Activated T-cell treated with anti-CD3 and anti-CD28 coated beads, Interleukin-2, amount 50 U/mL, for 24 hours (primary cell): ENCODE measurements at regions not wholly inside any gene's neighbourhood (a gene's known extent, or its start where the extent isn't known, plus 50 kb on each side); places are given as distances from the start of the nearest gene placed in this dataset.
"Not testable (repeated sequence)": the region's sequence is repeated elsewhere in the genome, so short reads cannot be mapped to it uniquely, and the experiment has no call there.

Source experiments
- DNase-seq: peaks from one replicate; pipeline ENCODE4 v3.0.0-alpha.2; 2020
- H3K27ac Mint-ChIP-seq: 2 replicates; pipeline ENCODE4 v1.8.0; 2020; ENCODE audit warnings: mild to moderate bottlenecking, mixed read lengths
- H3K27me3 Mint-ChIP-seq: 2 replicates; pipeline ENCODE4 v1.8.0; 2020; ENCODE audit warnings: mixed read lengths
- H3K36me3 Mint-ChIP-seq: 2 replicates; pipeline ENCODE4 v1.8.0; 2020; ENCODE audit warnings: low read depth, mixed read lengths
- H3K4me1 Mint-ChIP-seq: 2 replicates; pipeline ENCODE4 v1.8.0; 2020; ENCODE audit warnings: low read depth, mixed read lengths
- H3K4me3 Mint-ChIP-seq: 2 replicates; pipeline ENCODE4 v1.8.0; 2020; ENCODE audit warnings: mild to moderate bottlenecking, moderate library complexity, mixed read lengths
- H3K9me3 Mint-ChIP-seq: 2 replicates; pipeline ENCODE4 v1.8.0; 2020; ENCODE audit warnings: mixed read lengths

- no peaks in the 10 kb centered on the region for H3K4me1 Mint-ChIP-seq
- H3K9me3 Mint-ChIP-seq, result peaks cover 3% of the 10 kb centered on the region
- H3K36me3 Mint-ChIP-seq, result no peaks in the 10 kb centered on the region
- no peak overlapping the region for H3K27ac Mint-ChIP-seq
- no peak for DNase-seq
- no peaks in the 10 kb centered on the region for H3K27me3 Mint-ChIP-seq
- no peak overlapping the region for H3K4me3 Mint-ChIP-seq
These were observed 881.0 kb downstream of the AMY1C start for GRCh38 chr1:104630567-104631149.

GRCh38 chr1:104636581-104636980 lies 886.9 kb downstream of the AMY1C start:
- no peaks in the 10 kb centered on the region for H3K27me3 Mint-ChIP-seq
- no peaks in the 10 kb centered on the region for H3K36me3 Mint-ChIP-seq
- H3K4me3 Mint-ChIP-seq, result no peak overlapping the region
- no peak for DNase-seq
- no peak overlapping the region for H3K27ac Mint-ChIP-seq
- H3K4me1 Mint-ChIP-seq, result no peaks in the 10 kb centered on the region
- peaks cover 7% of the 10 kb centered on the region for H3K9me3 Mint-ChIP-seq

DNA sequence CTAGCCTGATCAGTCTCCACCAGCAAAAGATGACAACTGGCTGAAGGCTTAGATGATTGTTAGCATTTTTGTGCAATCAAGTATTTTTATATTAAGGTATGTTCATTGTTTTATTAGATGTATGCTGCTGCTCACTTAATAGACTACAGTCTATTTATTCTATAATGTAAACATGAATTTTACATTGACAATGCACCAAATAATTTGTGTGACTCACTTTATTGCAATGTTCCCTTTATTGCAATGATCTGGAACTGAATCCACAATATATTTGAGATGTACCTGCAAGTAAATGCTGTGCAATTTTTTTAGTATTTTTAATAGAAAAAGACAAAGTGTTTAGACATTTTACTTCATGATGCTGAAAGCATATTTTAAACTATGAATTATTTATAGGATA lies 896.5 kb downstream of the AMY1C start:
- Mint-ChIP-seq H3K36me3 (no peaks in the 10 kb centered on the region), H3K9me3 (peaks cover 4% of the 10 kb centered on the region), H3K27ac (no peak overlapping the region), H3K4me1 (no peaks in the 10 kb centered on the region), H3K4me3 (no peak overlapping the region), H3K27me3 (no peaks in the 10 kb centered on the region)
- no peak for DNase-seq

DNA sequence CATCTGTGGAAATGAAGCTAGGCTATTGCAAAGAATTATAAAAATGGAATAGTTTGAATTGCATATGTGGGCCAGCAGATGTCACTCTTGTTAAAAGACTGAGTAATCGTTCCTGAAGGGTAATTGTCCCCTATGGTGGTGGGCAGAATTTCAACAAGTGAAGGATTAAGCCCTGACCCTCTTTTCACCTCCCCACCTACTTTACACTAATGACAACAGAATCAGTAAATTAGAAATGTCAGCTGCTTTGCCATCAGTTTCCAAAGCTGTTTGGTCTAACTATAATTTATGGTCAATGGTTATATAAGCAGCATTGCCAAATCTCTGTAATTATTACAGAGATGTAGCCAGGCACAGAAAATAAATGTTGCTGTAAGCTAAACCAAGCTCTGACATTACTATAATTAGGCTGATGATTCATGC lies 898.6 kb downstream of the AMY1C start:
- H3K36me3 Mint-ChIP-seq, result no peaks in the 10 kb centered on the region
- H3K4me1 Mint-ChIP-seq, result no peaks in the 10 kb centered on the region
- DNase-seq, result no peak
- no peak overlapping the region for H3K27ac Mint-ChIP-seq
- H3K4me3 Mint-ChIP-seq, result no peak overlapping the region
- no peaks in the 10 kb centered on the region for H3K9me3 Mint-ChIP-seq
- H3K27me3 Mint-ChIP-seq, result no peaks in the 10 kb centered on the region

GRCh38 chr1:104664374-104664773 lies 914.7 kb downstream of the AMY1C start:
- DNase-seq, H3K9me3 Mint-ChIP-seq, H3K4me1 Mint-ChIP-seq, H3K27ac Mint-ChIP-seq, H3K36me3 Mint-ChIP-seq, H3K4me3 Mint-ChIP-seq, H3K27me3 Mint-ChIP-seq: not testable (repeated sequence)

DNA sequence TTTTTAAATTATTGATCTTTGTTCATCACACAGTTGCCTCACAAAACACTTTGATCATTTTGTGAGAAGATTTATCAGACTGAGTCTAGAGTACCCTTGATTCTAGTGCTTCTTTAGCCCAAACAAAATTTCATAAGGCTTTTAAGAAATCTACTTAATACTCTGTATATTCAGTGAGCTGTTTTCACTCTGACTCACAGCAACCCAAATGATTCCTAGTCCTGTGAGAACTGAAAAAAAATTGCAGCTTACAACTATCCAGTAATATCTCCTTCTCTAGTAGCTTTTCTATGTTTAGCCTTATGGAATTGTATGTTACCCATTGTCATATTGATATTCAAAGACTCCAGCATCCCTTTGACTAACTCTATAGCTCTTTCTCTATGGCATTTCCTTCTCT lies 915.6 kb downstream of the AMY1C start:
- H3K27ac Mint-ChIP-seq, result no peak overlapping the region
- no peaks in the 10 kb centered on the region for H3K36me3 Mint-ChIP-seq
- no peaks in the 10 kb centered on the region for H3K27me3 Mint-ChIP-seq
- peaks cover 10% of the 10 kb centered on the region for H3K9me3 Mint-ChIP-seq
- H3K4me3 Mint-ChIP-seq, result no peak overlapping the region
- no peaks in the 10 kb centered on the region for H3K4me1 Mint-ChIP-seq
- no peak for DNase-seq

- Mint-ChIP-seq H3K9me3 (peaks cover 13% of the 10 kb centered on the region), H3K4me3 (no peak overlapping the region), H3K27ac (no peak overlapping the region), H3K27me3 (no peaks in the 10 kb centered on the region), H3K4me1 (no peaks in the 10 kb centered on the region), H3K36me3 (no peaks in the 10 kb centered on the region)
- DNase-seq, result no peak
These were observed 922.1 kb downstream of the AMY1C start for GRCh38 chr1:104671684-104672353.

- H3K4me3 Mint-ChIP-seq, result no peak overlapping the region
- no peaks in the 10 kb centered on the region for H3K27me3 Mint-ChIP-seq
- no peaks in the 10 kb centered on the region for H3K36me3 Mint-ChIP-seq
- no peak for DNase-seq
- H3K27ac Mint-ChIP-seq, result no peak overlapping the region
- H3K9me3 Mint-ChIP-seq, result peaks cover 27% of the 10 kb centered on the region
- H3K4me1 Mint-ChIP-seq, result no peaks in the 10 kb centered on the region
These were observed 949.7 kb downstream of the AMY1C start for GRCh38 chr1:104699433-104699832.

- peaks cover 2% of the 10 kb centered on the region for H3K4me1 Mint-ChIP-seq
- peaks cover 16% of the 10 kb centered on the region for H3K9me3 Mint-ChIP-seq
- no peak overlapping the region for H3K27ac Mint-ChIP-seq
- DNase-seq, result no peak
- H3K27me3 Mint-ChIP-seq, result no peaks in the 10 kb centered on the region
- no peak overlapping the region for H3K4me3 Mint-ChIP-seq
- no peaks in the 10 kb centered on the region for H3K36me3 Mint-ChIP-seq
These were observed 953.0 kb downstream of the AMY1C start for GRCh38 chr1:104702731-104703130.

GRCh38 chr1:104706631-104707147 lies 957.0 kb downstream of the AMY1C start:
- Mint-ChIP-seq H3K36me3 (no peaks in the 10 kb centered on the region), H3K9me3 (peaks cover 19% of the 10 kb centered on the region), H3K27ac (no peak overlapping the region), H3K4me3 (no peak overlapping the region), H3K4me1 (peaks cover 2% of the 10 kb centered on the region), H3K27me3 (no peaks in the 10 kb centered on the region)
- no peak for DNase-seq

DNA sequence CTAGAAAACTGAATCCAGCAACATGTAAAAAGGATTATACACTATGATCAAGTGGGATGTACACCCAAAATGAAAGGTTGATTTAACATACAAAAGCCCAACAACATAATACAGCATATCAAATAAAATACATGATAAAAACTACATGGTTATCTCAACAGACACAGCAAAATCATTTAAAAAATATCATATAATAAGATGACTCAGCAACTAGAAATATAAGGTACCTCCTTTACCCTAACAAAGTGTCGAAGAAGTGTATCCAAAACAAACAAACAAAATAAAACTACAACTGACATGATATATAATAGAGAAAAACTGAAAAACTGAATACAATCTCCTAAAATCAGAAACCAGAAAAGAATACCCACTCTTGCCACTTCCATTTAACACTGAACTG lies 969.1 kb downstream of the AMY1C start:
- Mint-ChIP-seq H3K36me3 (no peaks in the 10 kb centered on the region), H3K27ac (no peak overlapping the region), H3K4me1 (no peaks in the 10 kb centered on the region)

GRCh38 chr1:104720741-104721140 lies 971.0 kb downstream of the AMY1C start:
- peaks cover 8% of the 10 kb centered on the region for H3K9me3 Mint-ChIP-seq
- no peak overlapping the region for H3K27ac Mint-ChIP-seq
- H3K4me1 Mint-ChIP-seq, result no peaks in the 10 kb centered on the region
- no peaks in the 10 kb centered on the region for H3K27me3 Mint-ChIP-seq
- no peak for DNase-seq
- no peaks in the 10 kb centered on the region for H3K36me3 Mint-ChIP-seq
- H3K4me3 Mint-ChIP-seq, result no peak overlapping the region

More for the DNA sequence above, 969.1 kb downstream of the AMY1C start:
- H3K4me3 Mint-ChIP-seq, result no peak overlapping the region
- H3K9me3 Mint-ChIP-seq, result peaks cover 7% of the 10 kb centered on the region
- H3K27me3 Mint-ChIP-seq, result no peaks in the 10 kb centered on the region
- no peak for DNase-seq

- Mint-ChIP-seq H3K9me3 (peaks cover 19% of the 10 kb centered on the region), H3K27ac (no peak overlapping the region), H3K36me3 (no peaks in the 10 kb centered on the region), H3K27me3 (no peaks in the 10 kb centered on the region), H3K4me1 (no peaks in the 10 kb centered on the region), H3K4me3 (no peak overlapping the region)
- DNase-seq, result no peak
These were observed 977.2 kb downstream of the AMY1C start for GRCh38 chr1:104726917-104727316.

GRCh38 chr1:104733866-104734265 lies 984.2 kb downstream of the AMY1C start:
- H3K36me3 Mint-ChIP-seq, result no peaks in the 10 kb centered on the region
- H3K27me3 Mint-ChIP-seq, result no peaks in the 10 kb centered on the region
- peaks cover 31% of the 10 kb centered on the region for H3K9me3 Mint-ChIP-seq
- no peak for DNase-seq
- no peaks in the 10 kb centered on the region for H3K4me1 Mint-ChIP-seq
- no peak overlapping the region for H3K27ac Mint-ChIP-seq
- H3K4me3 Mint-ChIP-seq, result no peak overlapping the region

DNA sequence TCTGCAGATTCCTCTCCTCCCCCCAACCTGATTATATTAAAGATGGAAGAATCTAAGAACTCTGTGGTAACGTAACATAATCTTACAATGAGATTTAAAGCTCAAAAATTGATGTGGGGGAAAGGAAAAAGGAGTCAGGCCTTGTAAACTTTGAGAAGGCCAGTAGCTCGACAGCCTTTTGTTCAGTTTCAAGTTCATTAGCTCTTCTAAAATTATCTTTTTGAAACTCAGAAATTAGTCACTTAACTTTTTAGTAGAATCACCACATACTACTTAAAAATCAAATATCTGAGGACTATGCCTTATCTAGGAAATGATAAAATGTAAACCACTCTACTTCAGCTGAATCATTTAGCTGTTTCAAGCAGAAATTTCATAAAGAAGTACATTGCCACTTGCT lies 996.2 kb downstream of the AMY1C start:
- no peak overlapping the region for H3K4me3 Mint-ChIP-seq
- no peak overlapping the region for H3K27ac Mint-ChIP-seq
- H3K9me3 Mint-ChIP-seq, result peaks cover 4% of the 10 kb centered on the region
- H3K36me3 Mint-ChIP-seq, result no peaks in the 10 kb centered on the region
- H3K27me3 Mint-ChIP-seq, result no peaks in the 10 kb centered on the region
- H3K4me1 Mint-ChIP-seq, result no peaks in the 10 kb centered on the region
- DNase-seq, result no peak
